G401 (cell line): ENCODE measurements at regions not wholly inside any gene's neighbourhood (a gene's known extent, or its start where the extent isn't known, plus 50 kb on each side); places are given as distances from the start of the nearest gene placed in this dataset.
"Not testable (repeated sequence)": the region's sequence is repeated elsewhere in the genome, so short reads cannot be mapped to it uniquely, and the experiment has no call there.

Experiments
- DNase-seq: peaks from one replicate; pipeline ENCODE4 v3.0.0-alpha.2; 2015; ENCODE audit warnings: low spot score
- in situ Hi-C: cut with HindIII; loops from 2 replicates; pipeline ENCODE4 v1.10.0; 2016; ENCODE audit warnings: low sequenced_read_pairs, mixed read lengths

DNA sequence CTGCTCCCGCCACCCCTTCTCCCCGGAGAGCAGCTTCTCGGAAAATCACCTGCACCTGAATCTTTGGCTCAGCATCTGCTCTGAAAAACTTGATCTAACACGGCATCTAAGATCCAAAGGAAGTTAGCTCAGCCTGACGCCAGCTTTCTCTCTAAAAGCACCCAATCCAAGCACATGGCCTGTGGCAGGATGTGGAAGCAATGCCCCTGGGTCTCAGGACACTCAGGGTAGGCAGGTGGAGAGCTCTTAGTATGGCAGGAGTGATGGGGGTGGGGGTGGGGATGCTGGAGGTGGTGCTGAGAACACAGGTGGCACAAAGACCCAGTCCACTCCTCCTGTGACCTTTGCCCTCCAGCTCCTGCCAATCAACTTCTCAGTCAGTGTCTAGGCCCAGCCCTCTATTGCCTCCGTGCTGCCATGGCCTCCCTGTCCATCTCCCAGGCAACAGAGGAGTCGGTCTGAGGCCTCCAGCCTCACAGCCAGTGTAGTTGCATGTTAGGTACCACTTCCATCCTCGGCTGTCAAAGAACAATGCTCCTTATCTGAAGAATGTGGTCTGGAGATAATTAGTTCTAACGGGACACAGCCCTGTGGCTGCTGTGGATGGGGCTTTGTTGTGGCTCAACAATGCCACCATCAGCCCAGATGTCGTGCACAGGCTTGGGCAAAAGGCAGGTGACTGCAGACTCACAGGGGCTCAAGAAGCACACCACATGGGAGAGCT, 180.0 kb upstream of the C14orf180 start:
- no peak for DNase-seq
- in situ Hi-C loops: no loop called here

DNA sequence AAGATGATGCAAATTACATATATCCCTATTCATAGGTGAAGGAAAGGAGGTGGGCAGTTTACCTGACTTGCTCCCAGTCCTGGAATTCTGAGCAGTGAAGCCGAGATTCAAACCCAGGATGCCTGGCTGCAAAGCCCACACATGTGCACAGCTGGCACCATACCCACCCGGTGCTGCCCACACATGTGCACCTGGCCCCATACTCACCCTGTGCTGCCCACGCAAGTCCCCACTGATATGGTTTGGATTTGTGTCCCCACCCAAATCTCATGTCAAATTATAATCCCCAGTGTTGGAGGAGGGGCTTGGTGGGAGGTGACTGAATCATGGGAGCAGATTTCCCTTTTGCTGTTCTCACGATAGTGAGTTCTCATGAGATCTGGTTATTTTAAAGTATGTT, 179.2 kb upstream of the C14orf180 start:
- no peak for DNase-seq
- in situ Hi-C loops: no loop called here

DNA sequence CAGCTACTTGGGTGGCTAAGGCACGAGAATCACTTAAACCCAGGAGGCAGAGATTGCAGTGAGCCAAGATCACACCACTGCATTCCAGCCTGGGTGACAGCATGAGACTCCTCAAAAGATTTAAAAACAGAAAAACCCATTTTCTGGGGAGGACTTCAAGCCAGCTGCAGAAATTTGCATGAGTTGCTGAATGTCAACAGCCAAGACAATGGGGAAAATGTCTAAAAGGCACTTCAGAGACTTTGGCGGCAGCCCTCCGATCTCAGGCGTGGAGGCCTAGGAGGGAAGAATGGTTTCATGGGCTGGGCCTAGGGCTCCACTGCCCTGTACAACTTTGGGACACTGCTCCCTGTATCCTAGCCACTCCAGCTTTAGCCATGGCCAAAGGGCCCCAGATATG, 177.8 kb upstream of the C14orf180 start:
- in situ Hi-C loops: no loop called here
- DNase-seq: no peak

DNA sequence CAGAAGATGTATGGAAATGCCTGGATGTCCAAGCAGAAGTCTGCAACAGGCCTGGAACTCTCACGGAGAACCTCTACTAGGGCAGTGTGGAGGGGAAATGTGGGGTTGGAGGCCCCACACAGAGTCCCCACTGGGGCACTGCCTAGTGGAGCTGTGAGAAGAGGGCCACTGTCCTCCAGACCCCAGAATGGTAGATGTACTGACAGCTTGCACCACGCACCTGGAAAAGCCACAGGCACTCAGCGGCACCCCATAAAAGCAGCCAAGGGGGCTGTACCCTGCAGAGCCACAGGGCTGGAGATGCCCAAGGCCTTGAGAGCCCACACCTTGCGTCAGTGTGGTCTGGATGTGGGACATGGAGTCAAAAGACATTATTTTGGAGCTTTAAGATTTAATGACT, 177.3 kb upstream of the C14orf180 start:
- in situ Hi-C loops, DNase-seq: not testable (repeated sequence)

DNA sequence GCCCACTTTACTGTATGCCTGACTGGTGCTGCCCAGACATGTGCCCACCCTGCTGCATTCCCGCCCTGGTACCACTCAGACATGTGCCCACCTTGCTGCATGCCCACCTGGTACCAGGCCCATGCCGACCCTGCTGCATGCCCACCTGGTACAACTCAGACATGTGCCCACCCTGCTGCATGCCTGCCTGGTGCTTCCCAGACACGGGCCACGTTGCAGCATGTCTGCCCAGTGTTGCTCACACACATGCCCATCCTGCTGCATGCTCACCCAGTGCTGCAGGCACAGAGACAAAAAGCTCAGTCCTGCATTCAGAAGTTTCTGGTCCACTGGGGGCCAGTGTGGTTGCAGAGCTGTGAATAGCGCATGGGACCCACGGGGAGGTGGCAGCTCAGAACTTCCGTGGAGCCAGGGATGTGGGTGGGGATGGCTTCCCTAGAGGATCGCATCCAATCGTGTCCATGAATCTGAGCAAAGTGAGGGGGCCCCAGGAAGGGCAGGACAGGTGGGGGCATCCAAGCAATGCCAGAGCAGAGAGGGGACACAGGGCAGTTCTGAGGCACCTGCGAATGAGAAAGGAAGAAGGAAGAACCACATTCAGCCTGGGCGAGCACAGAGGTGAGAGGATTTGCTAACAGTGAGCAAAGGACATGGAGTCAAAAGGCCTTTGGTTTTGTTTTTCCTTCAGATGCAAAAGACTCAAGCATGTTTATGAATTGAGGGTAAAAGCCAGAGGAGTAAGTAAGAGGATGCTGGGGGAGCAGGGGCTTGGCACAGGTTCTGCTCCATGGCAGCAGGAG, 175.9 kb upstream of the C14orf180 start:
- in situ Hi-C loops: no loop called here
- DNase-seq: no peak

DNA sequence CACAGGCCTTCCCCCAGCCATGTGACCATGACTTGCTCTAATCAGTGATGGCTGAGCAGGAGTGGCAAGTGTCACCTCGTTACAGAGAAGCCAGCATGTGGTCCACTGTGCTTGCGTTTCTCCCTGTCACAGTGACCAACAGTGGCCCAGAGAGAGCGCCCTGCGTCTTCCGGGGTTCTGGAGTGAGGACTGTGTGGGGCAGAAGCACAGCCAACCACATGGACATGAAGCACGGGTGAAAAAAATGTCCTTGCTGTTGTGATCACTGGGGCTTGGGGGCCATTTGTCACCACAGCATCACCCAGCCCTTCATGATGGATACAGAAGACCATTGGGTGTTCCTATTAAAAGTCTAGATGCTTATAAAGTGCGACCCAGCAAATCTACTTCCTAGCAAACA, 174.6 kb upstream of the C14orf180 start:
- in situ Hi-C loops: no loop called here
- no peak for DNase-seq

DNA sequence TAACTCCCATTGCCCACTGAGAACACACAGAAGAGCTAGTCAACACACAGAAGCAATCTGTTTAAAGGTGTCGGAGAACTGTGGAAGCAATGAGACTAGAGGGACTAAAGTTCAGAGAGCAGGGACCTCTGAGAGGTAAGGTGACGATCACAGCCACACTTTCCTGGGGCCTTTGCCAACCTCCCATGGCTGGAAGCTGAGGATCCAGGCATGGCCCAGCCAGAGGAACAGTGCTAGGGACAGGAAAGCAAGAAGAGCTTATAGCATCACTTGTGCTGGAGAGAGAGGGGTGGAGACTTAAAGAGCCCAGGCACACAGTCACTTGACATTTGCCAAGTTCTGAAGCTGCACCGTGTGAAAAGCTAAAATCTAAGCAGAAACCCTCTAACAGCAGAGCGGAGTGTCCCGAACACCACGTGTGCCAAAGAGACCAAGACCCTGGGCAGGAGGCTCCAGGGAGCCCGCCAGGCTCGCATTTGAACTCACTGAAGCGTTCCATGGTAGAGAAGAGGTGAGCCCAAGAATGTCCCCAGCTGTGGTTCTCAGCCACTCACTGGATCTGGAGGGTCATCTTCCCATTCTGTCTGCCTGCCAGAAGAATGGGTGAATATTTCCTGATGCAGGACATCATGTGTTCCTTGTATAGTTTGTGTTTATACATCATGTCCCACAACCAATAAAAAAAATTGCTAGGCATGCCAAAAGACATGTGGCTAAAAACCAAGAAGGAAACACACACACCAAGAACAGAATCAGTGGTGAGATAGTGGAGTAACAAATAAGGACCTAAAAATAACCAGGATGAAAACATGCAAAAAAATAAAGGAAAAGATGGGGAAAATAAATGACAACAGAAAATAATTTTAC, 174.0 kb upstream of the C14orf180 start:
- in situ Hi-C loops: no loop called here
- DNase-seq: no peak

DNA sequence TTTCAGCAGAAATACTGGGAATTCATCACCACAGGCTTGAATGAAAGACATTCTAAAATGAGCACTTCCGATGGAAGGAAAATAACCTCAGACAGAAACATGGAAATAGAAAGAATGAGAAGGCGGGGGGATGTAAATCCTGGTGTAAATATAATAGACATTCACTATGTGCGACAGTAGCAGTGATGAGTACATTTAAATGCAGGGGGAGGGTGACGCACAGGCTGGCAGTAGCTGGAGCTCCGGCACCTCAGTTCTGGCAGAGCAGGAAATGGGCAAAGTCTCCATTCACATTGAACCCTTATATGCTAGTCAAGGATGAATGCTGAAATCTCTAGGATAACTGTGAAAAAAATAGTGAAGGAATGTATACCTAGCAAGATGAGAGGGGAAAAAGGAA, 172.7 kb upstream of the C14orf180 start:
- in situ Hi-C loops: no loop called here
- DNase-seq: no peak

DNA sequence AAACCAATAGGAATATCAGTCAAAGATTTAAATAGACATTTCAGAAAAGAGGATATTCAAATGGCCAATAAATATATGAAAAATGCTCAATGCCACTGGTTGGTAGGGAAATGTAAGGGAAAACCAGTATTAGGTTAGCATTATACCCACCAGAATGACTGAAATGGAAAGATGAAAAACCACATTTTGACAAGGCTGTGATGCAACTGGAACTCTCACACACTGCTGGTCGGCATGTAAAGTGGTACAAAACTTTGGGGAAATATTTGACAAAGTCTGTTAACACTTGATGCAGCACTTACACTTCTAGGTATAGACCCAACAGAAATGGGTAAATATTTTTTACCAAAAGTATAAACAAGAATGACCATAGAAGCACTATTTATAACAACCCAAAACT, 163.2 kb upstream of the C14orf180 start:
- DNase-seq: no peak
- in situ Hi-C loops: no loop called here

DNA sequence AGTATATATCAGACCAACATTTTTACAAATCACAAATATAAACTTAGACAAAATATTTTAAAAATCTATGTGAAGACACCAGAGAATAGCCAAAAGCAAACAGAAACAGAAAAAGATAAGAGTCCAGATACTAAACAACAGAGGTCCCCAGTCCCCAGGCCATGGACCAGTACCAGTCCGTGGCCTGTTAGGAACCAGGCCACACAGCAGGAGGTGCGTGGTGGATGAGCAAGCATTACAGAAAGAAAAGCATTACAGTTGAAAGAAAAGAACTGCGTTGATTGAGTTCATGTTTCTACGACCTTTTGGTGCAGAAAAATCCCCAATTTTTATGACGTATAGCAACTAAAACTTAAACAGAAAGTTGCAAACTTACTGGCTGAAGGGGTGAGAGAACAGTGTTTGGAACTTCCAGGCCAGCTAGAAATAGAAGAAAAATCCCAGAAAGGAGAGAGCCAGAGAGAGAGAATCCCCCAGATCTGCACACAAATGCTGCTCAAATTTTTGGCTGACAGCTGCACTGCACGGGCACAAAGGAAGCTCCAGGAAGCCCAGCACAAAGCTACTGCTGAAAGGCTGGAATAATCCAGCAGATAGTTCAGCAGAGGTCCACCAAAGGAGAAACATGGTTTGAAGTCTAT, 159.6 kb upstream of the C14orf180 start:
- DNase-seq: no peak

DNA sequence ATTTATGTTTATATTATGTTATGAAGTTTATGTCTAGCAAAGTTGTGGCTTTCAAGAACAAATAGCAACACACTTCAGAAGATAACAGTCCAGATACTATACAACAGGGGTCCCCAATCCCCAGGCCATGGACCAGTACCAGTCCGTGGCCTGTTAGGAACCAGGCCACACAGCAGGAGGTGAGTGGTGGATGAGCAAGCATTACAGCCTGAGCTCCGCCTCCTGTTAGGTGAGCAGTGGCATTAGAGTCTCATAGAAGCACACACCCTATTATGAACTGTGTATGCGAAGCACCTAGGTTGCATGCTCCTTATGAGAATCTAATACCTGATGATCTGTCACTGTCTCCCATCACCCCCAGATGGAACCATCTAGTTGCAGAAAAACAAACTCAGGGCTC, 159.0 kb upstream of the C14orf180 start:
- in situ Hi-C loops, DNase-seq: not testable (repeated sequence)

More for the DNA sequence above, 159.6 kb upstream of the C14orf180 start:
- in situ Hi-C loops: no loop called here

DNA sequence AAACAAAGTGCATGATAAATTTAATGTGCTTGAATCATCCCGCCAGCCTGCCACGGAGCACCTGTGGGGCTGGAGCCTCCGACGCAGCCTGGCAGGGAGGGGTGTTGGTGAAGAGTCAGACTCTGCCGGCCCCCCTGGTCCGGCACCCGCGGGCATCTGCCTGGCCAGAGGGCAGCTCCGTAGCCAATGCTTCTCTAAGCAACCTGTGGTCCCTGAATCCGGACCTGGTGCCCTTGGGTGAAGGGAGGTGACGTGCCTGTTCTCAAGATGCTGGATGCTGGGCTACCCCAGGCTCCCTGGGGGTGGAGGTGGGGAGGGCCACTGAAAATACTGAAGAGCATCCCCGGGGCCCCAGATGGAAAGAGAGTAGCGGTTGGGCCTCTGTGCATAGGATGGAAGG, 158.6 kb upstream of the C14orf180 start:
- in situ Hi-C loops: no loop called here
- no peak for DNase-seq

DNA sequence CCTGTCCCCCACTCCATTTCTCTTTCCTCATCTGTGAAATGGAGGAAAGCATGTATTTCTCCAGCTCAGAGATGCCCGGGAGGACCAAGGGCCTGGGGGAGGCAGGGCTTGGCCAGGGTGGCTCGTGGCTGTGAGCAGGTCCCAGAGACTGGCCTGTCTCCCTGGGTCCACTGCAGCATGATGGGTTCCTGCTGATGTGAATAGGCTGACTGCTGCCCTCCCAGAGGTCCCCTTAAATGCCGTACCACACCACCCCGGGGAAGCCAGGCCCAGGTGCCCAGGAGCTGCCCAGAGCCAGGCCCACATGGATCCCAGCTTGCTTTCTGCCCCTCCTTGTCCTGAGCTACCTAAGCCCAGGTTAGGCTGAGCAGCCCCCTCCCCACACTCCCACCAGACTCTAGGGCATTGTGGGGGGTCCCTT, 158.2 kb upstream of the C14orf180 start:
- DNase-seq: no peak
- in situ Hi-C loops: no loop called here

DNA sequence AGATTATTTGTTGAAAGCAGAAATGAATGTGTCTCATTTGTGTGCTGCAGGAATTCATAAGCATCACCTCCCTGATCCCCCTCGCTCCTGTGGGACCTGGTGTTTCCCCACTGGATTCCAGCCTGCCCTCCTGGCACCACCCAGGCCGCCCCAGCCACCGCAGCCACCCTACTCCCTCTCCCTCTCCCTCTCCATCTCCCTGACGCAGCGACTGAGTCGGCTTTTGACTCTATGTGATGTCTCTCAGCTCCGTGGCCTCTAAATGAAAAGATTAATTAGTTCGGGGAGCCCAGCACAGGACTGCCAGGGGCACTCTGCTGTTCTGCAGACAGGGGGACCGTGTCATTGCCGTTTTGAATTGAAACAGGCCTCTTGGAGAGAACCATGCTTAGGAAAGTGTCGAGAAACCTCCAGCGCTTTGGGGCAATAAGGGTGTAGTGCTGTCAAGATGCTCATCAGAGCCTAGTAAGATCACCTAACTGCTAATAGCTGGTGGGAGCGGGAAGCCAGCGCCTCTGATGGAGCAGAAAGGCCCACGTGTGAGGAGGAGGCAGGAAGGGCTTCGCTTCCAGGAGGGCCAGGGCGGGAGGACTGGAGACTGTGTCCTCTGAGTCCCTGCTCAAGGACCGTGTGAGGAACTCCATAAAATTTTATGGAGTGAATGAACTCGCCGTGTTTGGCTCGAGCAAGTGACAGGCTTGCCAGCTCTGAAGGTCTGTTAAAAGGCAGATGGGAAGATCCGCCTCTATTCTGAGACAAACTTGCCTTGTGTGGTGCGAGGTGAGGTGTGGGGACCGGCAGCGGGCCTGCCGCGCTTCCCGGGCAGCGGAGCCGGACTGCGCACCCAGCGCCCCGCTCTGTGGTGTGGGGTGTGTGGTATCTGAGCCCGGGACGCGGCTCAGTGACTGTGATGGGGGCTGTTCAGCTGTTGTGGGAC, 157.4 kb upstream of the C14orf180 start:
- in situ Hi-C loops: no loop called here
- DNase-seq: peak; percentile 8

DNA sequence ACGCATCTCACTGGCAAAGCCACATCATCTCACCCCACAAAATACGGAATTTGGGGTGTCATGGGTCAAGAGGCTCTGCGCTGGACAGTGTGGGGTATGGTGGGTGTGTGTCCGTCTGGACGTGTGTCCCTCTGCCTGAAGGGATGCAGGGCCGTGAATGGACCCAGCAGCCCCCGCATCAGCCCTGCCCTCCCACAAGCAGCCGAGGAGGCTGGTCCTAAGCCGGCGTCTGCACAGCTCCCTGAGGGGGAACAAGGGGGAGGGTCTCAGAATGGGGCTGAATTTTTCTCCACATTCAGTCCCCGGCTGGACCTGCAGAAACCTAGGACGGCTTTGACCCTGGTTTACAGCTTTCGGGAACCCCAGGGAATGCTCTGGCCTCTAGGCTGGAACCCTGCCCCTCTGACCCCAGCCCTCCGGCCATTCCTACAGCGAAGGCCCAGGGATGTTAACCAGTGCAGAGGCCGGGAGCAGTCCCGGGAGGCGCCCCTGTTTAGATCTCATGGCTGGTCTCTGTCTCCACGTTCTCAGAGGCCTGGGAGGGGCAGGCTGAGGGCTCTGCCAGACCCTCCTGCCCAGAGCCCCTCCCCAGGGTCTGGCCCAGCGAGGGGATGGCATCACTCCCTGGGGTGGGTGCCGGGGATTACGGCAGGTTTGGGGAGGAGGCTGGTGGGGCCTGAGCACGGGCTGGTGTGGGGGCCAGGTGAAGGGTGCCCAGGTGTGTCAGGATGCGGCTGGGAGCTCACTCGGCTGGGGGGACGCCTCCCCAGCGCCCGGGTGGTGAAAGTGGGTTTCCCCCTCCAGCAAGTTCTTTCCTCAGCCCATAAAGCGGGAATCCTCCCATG, 156.5 kb upstream of the C14orf180 start:
- in situ Hi-C loops: no loop called here
- no peak for DNase-seq

DNA sequence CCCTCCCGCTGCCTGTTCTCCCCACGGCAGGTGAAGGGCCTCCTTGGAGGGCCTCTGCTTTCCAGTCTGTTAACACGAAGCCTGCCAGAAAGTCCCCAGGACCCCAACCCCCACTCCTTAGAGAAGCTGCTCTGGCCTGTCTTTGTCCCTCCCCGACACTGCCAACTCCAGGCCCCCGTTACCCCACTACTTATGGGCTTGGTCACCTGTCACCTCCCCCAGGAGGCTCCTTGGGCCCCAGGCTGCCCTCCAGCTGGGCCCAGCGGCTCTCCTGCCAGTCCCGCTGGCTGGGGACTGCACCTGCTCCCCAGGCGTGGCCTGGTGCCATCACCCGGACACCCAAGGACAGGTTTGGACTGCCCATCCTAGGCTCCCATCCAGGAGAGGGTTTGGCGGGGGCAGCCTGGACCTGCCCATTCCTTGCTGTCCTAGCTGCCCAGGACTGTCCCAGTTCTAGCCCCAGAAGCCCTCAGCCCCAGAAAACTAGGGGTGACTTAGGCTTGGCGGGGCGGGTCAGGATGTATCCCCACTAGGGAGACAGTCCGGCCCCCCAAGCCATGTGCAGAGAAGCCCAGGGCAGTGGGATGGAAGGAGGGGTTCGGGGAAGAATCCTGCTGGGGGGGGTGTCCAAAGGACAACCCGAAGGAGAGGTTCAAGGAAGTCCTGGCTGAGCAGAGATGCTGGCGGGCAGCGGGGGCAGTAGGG, 155.7 kb upstream of the C14orf180 start:
- peak; percentile 3 for DNase-seq
- in situ Hi-C loops: no loop called here
